ENCODE measurements at regions not wholly inside any gene's neighbourhood (a gene's known extent, or its start where the extent isn't known, plus 50 kb on each side); places are given as distances from the start of the nearest gene placed in this dataset.
"Not testable (repeated sequence)": the region's sequence is repeated elsewhere in the genome, so short reads cannot be mapped to it uniquely, and the experiment has no call there.

GRCh38 chr1:55768327-55768952, 553.3 kb upstream of the USP24 start:
- intact Hi-C loops (cut with micrococcal nuclease), result no loop called here
- Histone ChIP-seq H3K4me2 (replicated peaks; ENCODE audit: extremely low read depth, low read length, poor library complexity, severe bottlenecking) (no peak overlapping the region), H3K79me2 (ENCODE audit: insufficient read depth, low read length) (no peaks in the 10 kb centered on the region), H3K27me3 (ENCODE audit: control insufficient read depth in 2 of 2, insufficient read depth in 2 of 2, low read length in 2 of 2) (no peaks in the 10 kb centered on the region), H4K20me1 (ENCODE audit: insufficient read depth, low read length) (no peaks in the 10 kb centered on the region), H3K27ac (ENCODE audit: low read depth in 1 of 2, low read length in 2 of 2) (no peak overlapping the region), H3K9ac (ENCODE audit: insufficient read depth, low read length, poor library complexity, severe bottlenecking) (no peak overlapping the region), H3K9me3 (replicated peaks in 1 of 2; ENCODE audit: control insufficient read depth in 1 of 2, insufficient read depth in 1 of 2, low read length in 2 of 2) (no peaks in the 10 kb centered on the region), H3K4me1 (ENCODE audit: control insufficient read depth in 1 of 2, insufficient read depth in 2 of 2, low read length in 2 of 2) (no peaks in the 10 kb centered on the region), H3K4me3 (replicated peaks in 1 of 3; ENCODE audit: low read depth in 2 of 3, low read length in 3 of 3) (no peak overlapping the region), H2AFZ (ENCODE audit: insufficient read depth, low read depth, low read length, poor library complexity, severe bottlenecking) (no peak overlapping the region), H3K36me3 (replicated peaks in 1 of 2; ENCODE audit: control insufficient read depth in 1 of 2, insufficient read depth in 2 of 2, low read length in 2 of 2) (no peaks in the 10 kb centered on the region)
- Mint-ChIP-seq H3K4me3 (no peak overlapping the region), H3K4me1 (no peaks in the 10 kb centered on the region), H3K36me3 (no peaks in the 10 kb centered on the region), H3K27me3 (ENCODE audit: low read depth in 3 of 3) (peaks cover 0 to 2% (median 1%) of the 10 kb centered on the region in 3 donors), H3K9me3 (peaks cover 0 to 3% (median under 1%) of the 10 kb centered on the region in 7 donors), H3K27ac (no peak overlapping the region)
- no peak for TF ChIP-seq CTCF (IDR thresholded peaks at IDR 0.05)
- no CpG with 5 or more reads among the region's 1 CpG for WGBS (ENCODE audit: insufficient coverage)
- no peak for DNase-seq

GRCh38 chr1:55767171-55767570, 552.0 kb upstream of the USP24 start:
- no peaks in the 10 kb centered on the region for H3K79me2 ChIP-seq (ENCODE audit: insufficient read depth, low read length)
- H3K36me3 ChIP-seq (replicated peaks in 1 of 2; ENCODE audit: control insufficient read depth in 1 of 2, insufficient read depth in 2 of 2, low read length in 2 of 2), result no peaks in the 10 kb centered on the region
- H3K9ac ChIP-seq (ENCODE audit: insufficient read depth, low read length, poor library complexity, severe bottlenecking), result no peak overlapping the region
- Mint-ChIP-seq H3K9me3 (peaks cover 0 to 4% (median 2%) of the 10 kb centered on the region in 7 donors), H3K36me3 (no peaks in the 10 kb centered on the region), H3K27ac (no peak overlapping the region), H3K4me3 (no peak overlapping the region), H3K27me3 (ENCODE audit: low read depth in 3 of 3) (peaks cover 0 to 1% (median 0%) of the 10 kb centered on the region in 3 donors), H3K4me1 (no peaks in the 10 kb centered on the region)
- H3K9me3 ChIP-seq (replicated peaks in 1 of 2; ENCODE audit: control insufficient read depth in 1 of 2, insufficient read depth in 1 of 2, low read length in 2 of 2), result no peaks in the 10 kb centered on the region
- H3K4me3 ChIP-seq (replicated peaks in 1 of 3; ENCODE audit: low read depth in 2 of 3, low read length in 3 of 3), result no peak overlapping the region
- H3K27me3 ChIP-seq (ENCODE audit: control insufficient read depth in 2 of 2, insufficient read depth in 2 of 2, low read length in 2 of 2), result no peaks in the 10 kb centered on the region
- no peak for TF ChIP-seq CTCF (IDR thresholded peaks at IDR 0.05)
- H2AFZ ChIP-seq (ENCODE audit: insufficient read depth, low read depth, low read length, poor library complexity, severe bottlenecking), result no peak overlapping the region
- no peak overlapping the region for H3K27ac ChIP-seq (ENCODE audit: low read depth in 1 of 2, low read length in 2 of 2)
- H4K20me1 ChIP-seq (ENCODE audit: insufficient read depth, low read length), result no peaks in the 10 kb centered on the region
- intact Hi-C loops (cut with micrococcal nuclease), result no loop called here
- no CpG with 5 or more reads among the region's 3 CpGs for WGBS (ENCODE audit: insufficient coverage)
- H3K4me1 ChIP-seq (ENCODE audit: control insufficient read depth in 1 of 2, insufficient read depth in 2 of 2, low read length in 2 of 2), result no peaks in the 10 kb centered on the region
- H3K4me2 ChIP-seq (replicated peaks; ENCODE audit: extremely low read depth, low read length, poor library complexity, severe bottlenecking), result no peak overlapping the region
- no peak for DNase-seq

DNA sequence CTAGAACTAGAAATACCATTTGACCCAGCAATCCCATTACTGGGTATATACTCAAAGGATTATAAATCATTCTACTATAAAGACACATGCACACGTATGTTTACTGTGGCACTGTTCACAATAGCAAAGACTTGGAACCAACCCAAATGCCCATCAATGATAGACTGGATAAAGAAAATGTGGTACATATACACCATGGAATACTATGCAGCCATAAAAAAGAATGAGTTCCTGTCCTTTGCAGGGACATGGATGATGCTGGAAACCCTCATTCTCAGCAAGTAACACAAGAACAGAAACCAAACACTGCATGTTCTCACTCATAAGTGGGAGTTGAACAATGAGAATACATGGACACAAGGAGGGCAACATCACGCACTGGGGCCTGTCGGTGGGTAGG, 550.3 kb upstream of the USP24 start:
- H3K36me3 Mint-ChIP-seq; intact Hi-C loops (cut with micrococcal nuclease); H3K79me2 ChIP-seq (ENCODE audit: insufficient read depth, low read length); H3K4me1 Mint-ChIP-seq; H3K27me3 Mint-ChIP-seq (ENCODE audit: low read depth in 3 of 3); DNase-seq; H3K4me2 ChIP-seq (replicated peaks; ENCODE audit: extremely low read depth, low read length, poor library complexity, severe bottlenecking); H3K9me3 Mint-ChIP-seq; H3K9ac ChIP-seq (ENCODE audit: insufficient read depth, low read length, poor library complexity, severe bottlenecking); H3K4me1 ChIP-seq (ENCODE audit: control insufficient read depth in 1 of 2, insufficient read depth in 2 of 2, low read length in 2 of 2); H3K27ac ChIP-seq (ENCODE audit: low read depth in 1 of 2, low read length in 2 of 2); H3K4me3 Mint-ChIP-seq; H2AFZ ChIP-seq (ENCODE audit: insufficient read depth, low read depth, low read length, poor library complexity, severe bottlenecking); H3K36me3 ChIP-seq (replicated peaks in 1 of 2; ENCODE audit: control insufficient read depth in 1 of 2, insufficient read depth in 2 of 2, low read length in 2 of 2); H3K9me3 ChIP-seq (replicated peaks in 1 of 2; ENCODE audit: control insufficient read depth in 1 of 2, insufficient read depth in 1 of 2, low read length in 2 of 2); H3K27ac Mint-ChIP-seq; H3K4me3 ChIP-seq (replicated peaks in 1 of 3; ENCODE audit: low read depth in 2 of 3, low read length in 3 of 3); H3K27me3 ChIP-seq (ENCODE audit: control insufficient read depth in 2 of 2, insufficient read depth in 2 of 2, low read length in 2 of 2); H4K20me1 ChIP-seq (ENCODE audit: insufficient read depth, low read length): not testable (repeated sequence)
- 100% methylated on average over 1 of the region's 3 CpGs for WGBS (ENCODE audit: insufficient coverage)

All from CD14-positive monocyte (primary cell).